ENCODE measurements at regions not wholly inside any gene's neighbourhood (a gene's known extent, or its start where the extent isn't known, plus 50 kb on each side); places are given as distances from the start of the nearest gene placed in this dataset.

DNA sequence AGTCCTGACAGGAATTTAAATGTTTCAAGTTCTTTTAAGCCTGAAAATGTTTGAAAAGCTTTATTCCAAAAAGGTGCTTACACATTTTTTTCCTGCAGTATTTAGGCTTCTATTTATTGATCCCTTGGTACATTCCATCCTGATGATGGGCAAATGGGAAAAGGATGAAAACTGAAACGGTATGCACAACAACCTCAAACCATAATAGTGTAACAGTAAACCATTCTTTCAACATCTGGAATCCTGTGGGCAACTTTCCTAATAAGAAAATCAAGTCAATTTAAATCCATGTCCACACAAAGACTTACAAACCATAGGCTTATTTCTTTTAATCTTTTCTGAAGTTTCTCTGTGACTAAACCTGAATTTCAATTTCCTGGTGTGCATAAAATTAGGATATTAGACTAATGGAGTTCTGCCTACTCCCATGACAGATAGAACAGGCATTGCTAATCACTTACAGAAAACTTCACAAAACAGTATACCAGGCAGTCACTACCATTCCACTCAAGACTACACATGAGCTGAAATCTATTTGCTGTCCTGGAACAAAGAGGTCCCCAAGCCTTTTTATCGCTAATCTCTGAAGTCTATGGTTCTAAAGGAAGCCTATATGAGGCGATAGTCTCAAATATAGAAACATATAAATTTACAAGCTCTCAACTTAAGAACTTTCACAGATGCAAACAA is 103.3 kb downstream of the DLEU7 start:
- DNase-seq (no peak), ATAC-seq (ENCODE audit: low read depth) (no peak)
- peaks cover 10% of the 10 kb centered on the region for H3K27me3 ChIP-seq (ENCODE audit: control insufficient read depth, insufficient read depth, low read length)
- H4K20me1 ChIP-seq (ENCODE audit: insufficient read depth, low read length), result no peaks in the 10 kb centered on the region
- no CpG with 5 or more reads among the region's 3 CpGs for WGBS, 2 experiments (ENCODE audit: extremely low coverage in 2 of 2, insufficient read length in 1 of 2)
- no peaks in the 10 kb centered on the region for H3K4me1 ChIP-seq (ENCODE audit: control insufficient read depth, insufficient read depth, low read length)
- H3K14ac ChIP-seq (replicated peaks; ENCODE audit: low read depth, low read length), result no peak overlapping the region
- no peak overlapping the region for H2BK5ac ChIP-seq (ENCODE audit: low read depth, low read length, poor library complexity, severe bottlenecking)
- no peak overlapping the region for H2AK9ac ChIP-seq (replicated peaks; ENCODE audit: low read depth, low read length, poor library complexity)
- H2BK15ac ChIP-seq (ENCODE audit: low read depth, low read length), result no peak overlapping the region
- H4K8ac ChIP-seq (ENCODE audit: low read depth in 2 of 2, low read length in 2 of 2), result no peak overlapping the region
- POLR2A ChIA-PET (ENCODE audit: unreplicated experiment), result no interaction called here
- H4K91ac ChIP-seq (ENCODE audit: insufficient read depth, low read depth, low read length), result no peak overlapping the region
- no peak overlapping the region for H3K56ac ChIP-seq (ENCODE audit: extremely low read depth, insufficient read depth, low read length)
- no peak overlapping the region for H2AK5ac ChIP-seq (ENCODE audit: low read depth, low read length)
- dilution Hi-C loops (cut with HindIII; ENCODE audit: low sequenced_read_pairs, unreplicated experiment) (no loop called here), in situ Hi-C loops (cut with MboI; ENCODE audit: low sequenced_read_pairs) (no loop called here), intact Hi-C loops (cut with micrococcal nuclease) (no loop called here)
- H2AFZ ChIP-seq (replicated peaks; ENCODE audit: low read length, poor library complexity), result no peak overlapping the region
- H3K4me2 ChIP-seq (ENCODE audit: low read depth, low read length), result no peak overlapping the region
- H3K79me1 ChIP-seq (ENCODE audit: low read depth in 1 of 2, low read length in 2 of 2), result no peaks in the 10 kb centered on the region
- no peak overlapping the region for H3K9ac ChIP-seq (ENCODE audit: low read depth, low read length)
- H3K36me3 ChIP-seq (ENCODE audit: control insufficient read depth, insufficient read depth, low read length), result no peaks in the 10 kb centered on the region
- BruUV-seq (replicated peaks), result no TSS peak
- CTCF ChIA-PET, result no interaction called here
- no peak overlapping the region for H2BK20ac ChIP-seq (ENCODE audit: low read depth, low read length)
- H2BK120ac ChIP-seq (ENCODE audit: low read depth, low read length), result no peak overlapping the region
- H4K5ac ChIP-seq (ENCODE audit: low read depth, low read length), result no peak overlapping the region
- no peak overlapping the region for H3K23ac ChIP-seq (ENCODE audit: low read depth, low read length)
- H3K18ac ChIP-seq (ENCODE audit: low read depth, low read length), result no peak overlapping the region
- H3K27ac ChIP-seq (ENCODE audit: insufficient read depth, low read length), result no peak overlapping the region
- TF ChIP-seq MAFK (IDR thresholded peaks at IDR 0.05; ENCODE audit: low read depth, low read length) (no peak), RCOR1 (IDR thresholded peaks at IDR 0.05; ENCODE audit: insufficient replicate concordance, low read length) (no peak), SMC3 (IDR thresholded peaks at IDR 0.05; ENCODE audit: low read depth, low read length) (no peak), MAZ (IDR thresholded peaks at IDR 0.05; ENCODE audit: borderline replicate concordance, low read depth, low read length) (no peak), POLR2A (IDR thresholded peaks at IDR 0.05; ENCODE audit: low read depth, low read length) (no peak), NFE2L2 (IDR thresholded peaks at IDR 0.05; ENCODE audit: low read depth, low read length) (no peak), RFX5 (IDR thresholded peaks at IDR 0.05; ENCODE audit: low read depth, low read length) (no peak), BHLHE40 (IDR thresholded peaks at IDR 0.05; ENCODE audit: low read depth, low read length) (no peak), MXI1 (IDR thresholded peaks at IDR 0.05; ENCODE audit: borderline replicate concordance, low read depth, low read length) (no peak), CHD1 (IDR thresholded peaks at IDR 0.05; ENCODE audit: low read depth, low read length) (no peak), CEBPB (IDR thresholded peaks at IDR 0.05; ENCODE audit: low read depth, low read length) (no peak), FOS (IDR thresholded peaks at IDR 0.05; ENCODE audit: low read depth, low read length) (no peak)
- TF ChIP-seq, protein P1, sequence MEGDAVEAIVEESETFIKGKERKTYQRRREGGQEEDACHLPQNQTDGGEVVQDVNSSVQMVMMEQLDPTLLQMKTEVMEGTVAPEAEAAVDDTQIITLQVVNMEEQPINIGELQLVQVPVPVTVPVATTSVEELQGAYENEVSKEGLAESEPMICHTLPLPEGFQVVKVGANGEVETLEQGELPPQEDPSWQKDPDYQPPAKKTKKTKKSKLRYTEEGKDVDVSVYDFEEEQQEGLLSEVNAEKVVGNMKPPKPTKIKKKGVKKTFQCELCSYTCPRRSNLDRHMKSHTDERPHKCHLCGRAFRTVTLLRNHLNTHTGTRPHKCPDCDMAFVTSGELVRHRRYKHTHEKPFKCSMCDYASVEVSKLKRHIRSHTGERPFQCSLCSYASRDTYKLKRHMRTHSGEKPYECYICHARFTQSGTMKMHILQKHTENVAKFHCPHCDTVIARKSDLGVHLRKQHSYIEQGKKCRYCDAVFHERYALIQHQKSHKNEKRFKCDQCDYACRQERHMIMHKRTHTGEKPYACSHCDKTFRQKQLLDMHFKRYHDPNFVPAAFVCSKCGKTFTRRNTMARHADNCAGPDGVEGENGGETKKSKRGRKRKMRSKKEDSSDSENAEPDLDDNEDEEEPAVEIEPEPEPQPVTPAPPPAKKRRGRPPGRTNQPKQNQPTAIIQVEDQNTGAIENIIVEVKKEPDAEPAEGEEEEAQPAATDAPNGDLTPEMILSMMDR (conservative IDR thresholded peaks at IDR 0.05; ENCODE audit: low read depth, low read length), result no peak
- TF ChIP-seq, protein P2, sequence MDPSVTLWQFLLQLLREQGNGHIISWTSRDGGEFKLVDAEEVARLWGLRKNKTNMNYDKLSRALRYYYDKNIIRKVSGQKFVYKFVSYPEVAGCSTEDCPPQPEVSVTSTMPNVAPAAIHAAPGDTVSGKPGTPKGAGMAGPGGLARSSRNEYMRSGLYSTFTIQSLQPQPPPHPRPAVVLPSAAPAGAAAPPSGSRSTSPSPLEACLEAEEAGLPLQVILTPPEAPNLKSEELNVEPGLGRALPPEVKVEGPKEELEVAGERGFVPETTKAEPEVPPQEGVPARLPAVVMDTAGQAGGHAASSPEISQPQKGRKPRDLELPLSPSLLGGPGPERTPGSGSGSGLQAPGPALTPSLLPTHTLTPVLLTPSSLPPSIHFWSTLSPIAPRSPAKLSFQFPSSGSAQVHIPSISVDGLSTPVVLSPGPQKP (IDR thresholded peaks at IDR 0.05; ENCODE audit: borderline replicate concordance, low read depth, low read length), result no peak
- TF ChIP-seq, protein P3, sequence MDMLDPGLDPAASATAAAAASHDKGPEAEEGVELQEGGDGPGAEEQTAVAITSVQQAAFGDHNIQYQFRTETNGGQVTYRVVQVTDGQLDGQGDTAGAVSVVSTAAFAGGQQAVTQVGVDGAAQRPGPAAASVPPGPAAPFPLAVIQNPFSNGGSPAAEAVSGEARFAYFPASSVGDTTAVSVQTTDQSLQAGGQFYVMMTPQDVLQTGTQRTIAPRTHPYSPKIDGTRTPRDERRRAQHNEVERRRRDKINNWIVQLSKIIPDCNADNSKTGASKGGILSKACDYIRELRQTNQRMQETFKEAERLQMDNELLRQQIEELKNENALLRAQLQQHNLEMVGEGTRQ (IDR thresholded peaks at IDR 0.05; ENCODE audit: low read depth, low read length), result no peak
- H3K4ac ChIP-seq (ENCODE audit: low read depth, low read length), result no peak overlapping the region
- H3K4me3 ChIP-seq (ENCODE audit: insufficient read depth, low read depth, low read length), result no peak overlapping the region
- no peaks in the 10 kb centered on the region for H3K9me1 ChIP-seq (ENCODE audit: insufficient read depth, low read length)
- peaks cover 5% of the 10 kb centered on the region; the same call in 1 of the 2 replicates for H3K9me3 ChIP-seq (ENCODE audit: control insufficient read depth, insufficient read depth, low read length)
